Ovary (tissue), 3 donors: ENCODE measurements at regions not wholly inside any gene's neighbourhood (a gene's known extent, or its start where the extent isn't known, plus 50 kb on each side); places are given as distances from the start of the nearest gene placed in this dataset.

Source experiments
- CTCF ChIP-seq, 3 donors: fragments of 450-650 bp in 2 of 3; fragments of 200-600 bp in 1 of 3; IDR thresholded peaks; one replicate each; pipeline versions ENCODE4 v1.5.1 to v1.8.0; 2016 to 2022; ENCODE audit warnings: antibody characterized with exemption in 3 of 3, mild to moderate bottlenecking in 1 of 3
- EP300 ChIP-seq: sonication (generic); formaldehyde crosslinking; IDR thresholded peaks from one replicate; pipeline ENCODE4 v1.6.1; 2017; ENCODE audit warnings: antibody characterized with exemption
- POLR2A ChIP-seq: fragments of 450-650 bp; IDR thresholded peaks from one replicate; pipeline ENCODE4 v1.6.1; 2017; ENCODE audit warnings: antibody characterized with exemption, mild to moderate bottlenecking, moderate library complexity
- donor health status: DM: no; HTN: no; CAD: no.

GRCh38 chr3:165994293-165994692 lies 157.1 kb upstream of the BCHE start:
- no peak for TF ChIP-seq CTCF (IDR thresholded peaks at IDR 0.05)
- no peak for TF ChIP-seq POLR2A
- TF ChIP-seq EP300: no peak
